ENCODE measurements at regions not wholly inside any gene's neighbourhood (a gene's known extent, or its start where the extent isn't known, plus 50 kb on each side); places are given as distances from the start of the nearest gene placed in this dataset.
"Not testable (repeated sequence)": the region's sequence is repeated elsewhere in the genome, so short reads cannot be mapped to it uniquely, and the experiment has no call there.

DNA sequence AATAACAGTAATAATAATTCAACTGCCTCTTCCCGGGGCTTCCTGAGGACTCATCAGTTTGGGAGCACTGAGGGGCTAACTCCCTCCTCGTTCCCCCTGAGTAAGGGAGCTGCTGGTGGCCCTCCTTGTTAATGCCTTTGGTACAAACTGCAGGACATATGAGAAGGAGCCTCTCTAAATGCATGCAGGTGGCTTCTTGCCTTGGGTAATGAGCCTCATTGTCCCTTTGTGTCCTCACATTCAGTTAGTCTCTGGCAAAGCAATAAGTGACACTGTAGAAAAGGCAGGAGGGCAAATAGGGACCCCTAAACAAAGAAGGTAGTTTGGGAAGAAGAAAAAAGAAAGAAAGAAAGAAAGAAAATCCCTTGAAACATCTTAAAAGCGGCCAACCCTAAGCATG is 95.4 kb upstream of the ERCC6L2 start:
- DNase-seq (ENCODE audit: extremely low read depth, low read depth): no peak
- no peak overlapping the region for H3K4me3 ChIP-seq (replicated peaks; ENCODE audit: low read depth, low read length)
- TF ChIP-seq, protein P1, sequence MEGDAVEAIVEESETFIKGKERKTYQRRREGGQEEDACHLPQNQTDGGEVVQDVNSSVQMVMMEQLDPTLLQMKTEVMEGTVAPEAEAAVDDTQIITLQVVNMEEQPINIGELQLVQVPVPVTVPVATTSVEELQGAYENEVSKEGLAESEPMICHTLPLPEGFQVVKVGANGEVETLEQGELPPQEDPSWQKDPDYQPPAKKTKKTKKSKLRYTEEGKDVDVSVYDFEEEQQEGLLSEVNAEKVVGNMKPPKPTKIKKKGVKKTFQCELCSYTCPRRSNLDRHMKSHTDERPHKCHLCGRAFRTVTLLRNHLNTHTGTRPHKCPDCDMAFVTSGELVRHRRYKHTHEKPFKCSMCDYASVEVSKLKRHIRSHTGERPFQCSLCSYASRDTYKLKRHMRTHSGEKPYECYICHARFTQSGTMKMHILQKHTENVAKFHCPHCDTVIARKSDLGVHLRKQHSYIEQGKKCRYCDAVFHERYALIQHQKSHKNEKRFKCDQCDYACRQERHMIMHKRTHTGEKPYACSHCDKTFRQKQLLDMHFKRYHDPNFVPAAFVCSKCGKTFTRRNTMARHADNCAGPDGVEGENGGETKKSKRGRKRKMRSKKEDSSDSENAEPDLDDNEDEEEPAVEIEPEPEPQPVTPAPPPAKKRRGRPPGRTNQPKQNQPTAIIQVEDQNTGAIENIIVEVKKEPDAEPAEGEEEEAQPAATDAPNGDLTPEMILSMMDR (IDR thresholded peaks at IDR 0.05; ENCODE audit: low read depth, low read length, missing control alignments): no peak

DNA sequence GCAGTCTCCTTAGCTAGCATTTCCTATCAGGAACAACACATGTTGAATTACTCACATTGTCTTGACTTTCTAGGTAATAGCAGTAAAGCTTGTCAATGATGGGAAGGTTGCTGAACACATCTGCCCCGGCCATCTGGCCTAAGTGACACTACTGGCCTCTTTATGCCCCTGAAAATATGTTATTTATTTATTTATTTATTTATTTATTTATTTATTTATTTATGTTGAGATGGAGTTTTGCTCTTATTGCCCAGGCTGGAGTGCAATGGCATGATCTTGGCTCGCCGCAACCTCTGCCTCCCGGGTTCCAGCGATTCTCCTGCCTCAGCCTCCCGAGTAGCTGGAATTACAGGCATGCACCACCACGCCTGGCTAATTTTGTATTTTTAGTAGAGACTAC is 95.9 kb upstream of the ERCC6L2 start:
- DNase-seq (ENCODE audit: extremely low read depth, low read depth); H3K4me3 ChIP-seq (replicated peaks; ENCODE audit: low read depth, low read length): not testable (repeated sequence)

DNA sequence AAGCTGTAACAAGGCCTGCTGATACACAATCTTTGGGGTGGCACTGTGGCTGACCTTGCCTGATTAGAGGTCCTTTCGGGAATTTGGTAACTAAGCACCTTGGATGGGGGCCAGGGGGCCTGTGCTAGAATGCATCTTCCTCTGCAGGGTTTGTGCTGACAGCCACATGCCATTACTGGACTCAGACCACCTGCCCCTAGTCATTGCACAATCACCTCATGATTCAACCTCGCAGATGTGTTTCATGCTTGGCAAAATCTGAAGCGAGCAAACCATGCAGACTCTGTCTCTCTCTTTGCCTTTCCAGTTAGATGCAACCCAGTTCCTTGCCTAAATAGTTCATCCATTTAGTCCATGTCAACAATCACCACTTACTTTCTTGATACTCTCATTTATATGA is 96.5 kb upstream of the ERCC6L2 start:
- DNase-seq (ENCODE audit: extremely low read depth, low read depth): peak; percentile 52
- no peak overlapping the region for H3K4me3 ChIP-seq (replicated peaks; ENCODE audit: low read depth, low read length)
- TF ChIP-seq, protein P1 (IDR thresholded peaks at IDR 0.05; ENCODE audit: low read depth, low read length, missing control alignments): no peak

DNA sequence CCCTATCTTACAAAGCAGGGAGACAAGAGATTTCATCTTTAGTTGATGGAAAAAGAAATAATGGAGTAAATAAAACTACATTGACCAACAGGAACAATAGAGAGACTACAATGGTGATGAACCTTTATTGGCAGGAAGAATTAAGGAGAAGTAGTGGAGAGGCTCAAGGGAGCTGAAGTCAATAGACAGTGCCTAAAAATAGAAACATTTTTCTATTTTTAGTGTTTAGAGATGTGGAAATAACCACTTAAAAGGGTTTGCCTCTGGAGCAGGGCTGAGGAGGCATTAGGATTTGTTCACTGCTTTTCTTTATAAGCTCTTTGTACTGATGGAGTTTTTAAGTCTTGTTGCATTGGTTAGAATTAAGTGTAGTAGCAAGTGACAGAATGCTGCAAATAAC is 98.4 kb upstream of the ERCC6L2 start:
- TF ChIP-seq, protein P1 (IDR thresholded peaks at IDR 0.05; ENCODE audit: low read depth, low read length, missing control alignments): no peak
- no peak for DNase-seq (ENCODE audit: extremely low read depth, low read depth)
- no peak overlapping the region for H3K4me3 ChIP-seq (replicated peaks; ENCODE audit: low read depth, low read length)

DNA sequence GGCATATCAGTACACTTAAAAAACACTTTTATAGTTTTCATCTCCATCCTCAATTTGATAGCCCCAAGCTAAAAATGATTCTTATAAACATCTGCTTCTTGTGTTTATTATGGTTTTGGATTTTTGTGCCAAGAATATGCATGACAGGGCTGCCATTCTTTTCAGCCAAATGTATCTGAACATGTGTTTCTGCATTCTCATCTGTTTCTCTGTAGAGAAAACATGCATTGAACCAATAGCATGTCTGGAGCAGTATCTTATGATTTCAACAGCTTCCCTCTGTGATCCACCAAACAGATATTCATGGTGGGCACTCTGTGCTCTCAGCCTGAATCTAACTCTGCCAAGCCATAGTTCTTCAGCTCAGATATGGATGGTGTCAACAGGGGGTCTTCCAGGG is 99.3 kb upstream of the ERCC6L2 start:
- H3K4me3 ChIP-seq (replicated peaks; ENCODE audit: low read depth, low read length): no peak overlapping the region
- DNase-seq (ENCODE audit: extremely low read depth, low read depth): no peak
- TF ChIP-seq, protein P1 (IDR thresholded peaks at IDR 0.05; ENCODE audit: low read depth, low read length, missing control alignments): no peak

DNA sequence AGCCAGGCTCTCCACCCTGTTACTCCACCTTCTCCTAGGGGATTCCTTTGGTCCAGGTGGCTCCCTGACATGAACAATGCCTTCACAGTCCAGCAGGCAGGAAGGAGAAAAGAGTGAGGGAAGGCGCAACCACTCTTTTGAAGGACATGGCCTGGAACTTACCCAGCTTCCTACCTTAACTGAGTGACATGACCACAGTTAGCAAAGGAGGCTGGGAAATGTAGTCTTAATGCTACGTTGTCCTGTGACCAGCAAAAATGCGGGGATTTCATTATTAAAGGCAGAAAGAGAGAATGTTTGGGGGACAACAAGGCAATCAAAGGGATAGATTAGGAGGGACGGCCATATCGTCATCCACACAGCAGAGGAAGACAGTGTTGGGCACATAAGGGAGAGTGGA is 100.3 kb upstream of the ERCC6L2 start:
- TF ChIP-seq, protein P1 (IDR thresholded peaks at IDR 0.05; ENCODE audit: low read depth, low read length, missing control alignments): no peak
- no peak for DNase-seq (ENCODE audit: extremely low read depth, low read depth)

DNA sequence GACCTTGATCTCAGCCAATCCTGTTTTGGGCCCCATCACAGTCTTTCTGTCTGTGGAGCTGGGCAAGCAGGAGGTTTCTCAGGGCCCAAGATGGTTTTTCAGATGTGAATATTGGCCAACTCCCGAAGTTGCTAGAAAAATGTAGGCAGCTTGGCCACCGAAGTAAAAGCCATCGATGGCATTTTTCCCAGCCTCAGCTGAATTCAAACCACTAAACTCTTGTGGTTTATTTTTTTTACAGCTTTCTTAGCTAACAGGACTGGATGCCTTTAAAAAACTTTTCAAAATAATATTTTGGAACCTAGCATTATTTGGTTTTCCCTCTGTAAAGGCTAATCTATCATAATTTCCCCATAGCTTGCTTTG is 102.5 kb upstream of the ERCC6L2 start:
- TF ChIP-seq, protein P1 (IDR thresholded peaks at IDR 0.05; ENCODE audit: low read depth, low read length, missing control alignments): no peak
- DNase-seq (ENCODE audit: extremely low read depth, low read depth): no peak
- H3K4me3 ChIP-seq (replicated peaks; ENCODE audit: low read depth, low read length): no peak overlapping the region

More for the DNA sequence above, 100.3 kb upstream of the ERCC6L2 start:
- no peak overlapping the region for H3K4me3 ChIP-seq (replicated peaks; ENCODE audit: low read depth, low read length)

All from HFF-Myc (cell line).